CD4-positive, alpha-beta T cell treated with Interleukin-17A for 1 hour (primary cell): ENCODE measurements at regions not wholly inside any gene's neighbourhood (a gene's known extent, or its start where the extent isn't known, plus 50 kb on each side); places are given as distances from the start of the nearest gene placed in this dataset.

Source experiments
- DNase-seq: peaks from one replicate; pipeline ENCODE4 v3.0.0-alpha.2; 2020

DNA sequence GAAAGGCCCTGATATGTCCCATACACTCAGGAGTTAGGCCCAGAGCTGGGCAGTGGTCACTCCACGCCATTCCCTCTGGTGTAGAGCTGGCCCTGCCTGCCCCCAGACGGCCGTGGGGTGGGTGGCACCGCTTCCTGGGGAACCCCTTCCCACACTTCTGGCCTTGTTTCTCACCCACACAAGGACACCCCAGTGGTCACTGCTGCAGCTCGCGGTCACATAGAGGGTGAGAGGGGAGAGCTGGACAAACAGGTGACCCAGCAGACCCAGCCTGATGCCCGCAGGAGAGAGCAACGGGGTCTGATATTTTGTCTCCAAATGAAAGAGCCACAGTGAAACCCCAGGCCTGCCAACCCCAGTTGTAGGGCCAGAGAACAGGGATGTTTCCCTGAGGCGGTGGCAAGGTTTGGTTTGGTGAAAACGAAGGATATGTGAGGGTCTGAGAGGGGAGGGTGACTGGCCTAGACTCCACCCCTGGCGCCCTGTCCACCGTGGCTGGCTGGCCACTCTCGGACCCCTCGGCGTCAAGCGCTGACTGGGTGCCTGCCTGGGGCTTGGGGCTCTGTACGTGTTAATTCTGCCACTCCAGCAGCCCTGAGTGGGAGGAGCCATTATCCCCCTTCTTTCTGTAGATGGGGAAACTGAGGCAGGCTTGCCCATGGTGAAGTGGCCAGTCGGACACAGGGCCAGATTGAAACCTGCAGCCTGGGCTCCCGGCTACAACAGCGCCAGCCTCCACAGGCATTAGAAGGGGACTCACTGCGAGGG lies 71.0 kb upstream of the PPARA start:
- DNase-seq = no peak

- DNase-seq = no peak
Observed at GRCh38 chr22:46079861-46080821, 70.2 kb upstream of the PPARA start.

DNA sequence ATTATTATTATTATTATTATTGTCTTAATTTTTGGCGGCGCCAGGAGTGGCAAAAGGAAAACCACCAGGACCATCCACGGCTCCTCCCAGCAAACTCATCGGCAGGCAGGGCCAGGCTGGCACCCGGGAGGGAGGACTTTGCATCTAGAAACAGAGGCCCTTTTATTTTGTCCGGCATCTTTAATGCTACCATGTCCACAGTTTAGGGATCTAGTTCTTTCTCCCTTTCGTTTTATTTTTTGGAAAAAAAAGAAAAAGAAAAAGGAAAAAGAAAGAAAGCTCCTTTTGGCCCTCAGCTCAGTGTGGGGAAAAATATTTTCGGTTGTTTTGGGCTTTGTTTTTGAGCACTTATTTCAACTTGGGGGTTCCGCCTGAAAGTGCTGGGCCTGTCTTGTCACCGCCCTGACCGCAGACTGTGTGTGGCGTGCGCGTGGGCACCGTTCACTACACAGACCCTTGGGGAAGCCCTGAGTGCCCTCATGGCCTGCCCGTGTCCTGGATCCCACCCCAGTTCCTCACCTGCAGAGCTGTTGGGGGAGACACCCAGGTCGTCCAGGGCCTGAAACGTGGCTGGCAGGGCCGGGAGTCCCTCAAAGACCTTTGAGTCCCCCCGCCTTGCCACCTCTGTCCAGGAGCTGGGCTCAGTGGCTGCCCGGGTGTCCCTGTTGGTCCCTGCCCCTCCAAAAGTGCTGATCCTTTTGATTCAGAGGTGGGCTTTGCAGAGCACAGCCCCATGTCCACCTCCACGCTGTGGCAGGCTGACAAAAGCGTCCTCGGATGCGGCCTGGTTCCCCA lies 69.1 kb upstream of the PPARA start:
- DNase-seq = no peak

DNA sequence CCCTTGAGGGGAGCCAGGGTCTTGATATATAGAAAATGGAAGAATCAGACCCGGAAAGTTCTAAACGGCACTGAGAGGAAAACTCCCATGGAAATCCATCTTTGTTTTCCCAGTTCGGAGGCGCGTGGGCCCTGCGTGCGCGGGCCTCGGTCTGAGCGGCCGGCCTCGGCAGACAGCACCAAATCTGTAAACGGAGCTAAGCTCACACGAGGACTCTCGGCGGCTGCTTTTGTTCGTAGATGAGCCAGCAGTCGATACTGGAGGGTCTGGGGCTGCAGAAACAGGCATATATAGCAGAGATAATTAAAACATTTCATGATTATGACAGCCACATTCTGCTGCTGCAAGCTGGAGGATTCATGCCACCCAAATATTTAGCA lies 68.5 kb upstream of the PPARA start:
- DNase-seq = no peak

DNA sequence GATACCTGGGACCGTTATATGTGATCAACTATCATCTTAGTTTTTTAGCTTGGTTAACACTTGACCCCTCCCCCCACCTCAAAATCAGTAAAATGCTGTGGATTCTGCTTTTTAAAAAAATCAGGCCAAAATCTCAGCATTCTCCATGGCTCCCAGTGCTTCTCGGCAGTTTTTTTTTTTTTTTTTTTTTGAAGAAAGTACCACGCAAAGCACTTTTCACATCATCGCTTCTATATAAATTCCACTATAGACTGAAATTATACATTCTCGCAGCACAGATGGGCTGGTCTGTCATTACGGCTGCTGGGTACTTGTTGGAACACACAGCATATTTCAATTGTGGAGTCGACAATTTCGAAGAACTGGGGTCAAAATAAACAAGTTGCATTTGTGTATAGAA lies 67.7 kb upstream of the PPARA start:
- no peak for DNase-seq

DNA sequence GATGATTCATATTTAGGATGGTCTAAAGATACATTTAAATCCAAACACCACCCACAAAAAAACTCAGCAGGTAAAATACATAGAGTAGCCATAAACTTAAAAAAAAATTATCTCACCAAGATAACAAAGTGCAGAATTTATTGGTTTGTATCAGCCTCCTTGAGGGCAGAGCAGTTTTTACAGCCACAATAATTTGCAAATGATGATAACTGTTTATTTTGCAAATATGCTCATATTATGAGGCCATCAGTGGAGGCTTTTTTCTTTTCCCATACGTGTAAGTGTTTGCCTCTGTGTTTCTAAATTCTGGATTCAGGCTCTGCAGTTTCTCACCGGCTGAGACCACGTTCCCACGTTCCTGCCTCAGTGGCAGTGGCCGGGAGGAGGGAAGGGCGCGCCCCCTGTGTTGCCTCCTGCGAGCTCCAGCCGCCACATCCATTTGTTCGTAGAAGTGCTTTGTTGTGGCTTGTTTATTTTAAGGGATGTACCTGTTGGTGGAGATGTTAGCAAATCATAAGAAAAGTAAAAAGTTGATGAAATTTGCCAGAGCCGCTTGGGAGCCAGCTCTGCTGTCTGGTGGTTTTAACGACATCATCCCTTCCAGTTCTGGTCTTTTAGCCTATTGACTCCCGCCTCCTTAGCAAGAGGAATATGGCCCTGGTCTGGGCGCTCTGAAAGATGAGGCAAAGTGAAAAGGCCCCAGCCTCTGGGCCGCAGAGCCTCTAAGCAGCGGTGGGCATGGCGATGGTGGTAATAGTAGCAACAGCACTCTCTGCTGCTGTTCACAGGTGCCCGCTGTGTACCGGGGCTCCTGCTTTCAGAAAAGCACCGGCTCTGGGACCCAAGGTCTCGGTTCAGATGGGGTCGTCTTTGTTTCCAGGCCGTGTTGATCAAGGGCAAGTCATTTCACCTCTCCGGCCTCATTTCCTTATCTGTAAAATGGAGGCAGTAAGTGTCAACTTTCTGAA lies 66.7 kb upstream of the PPARA start:
- DNase-seq = no peak

DNA sequence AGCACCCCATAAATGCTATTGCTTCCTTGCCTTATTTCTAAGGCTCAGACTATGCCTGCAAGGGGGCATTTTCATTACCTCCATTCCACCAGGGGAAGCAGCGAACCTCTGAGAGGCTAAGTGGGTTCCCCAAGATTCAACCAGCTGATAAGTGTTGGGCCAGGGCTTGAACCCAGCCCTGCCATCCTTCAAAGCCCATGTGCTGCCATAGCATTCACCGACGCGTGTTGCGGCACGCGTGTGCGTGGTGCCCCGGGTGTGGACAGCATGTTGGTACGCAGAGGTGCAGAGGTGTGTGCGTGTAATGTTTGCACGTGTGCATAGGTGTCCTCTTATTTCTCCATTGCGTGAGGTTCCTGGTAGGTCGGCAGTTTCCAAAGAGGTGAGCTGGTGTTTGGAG lies 66.0 kb upstream of the PPARA start:
- DNase-seq = no peak

DNA sequence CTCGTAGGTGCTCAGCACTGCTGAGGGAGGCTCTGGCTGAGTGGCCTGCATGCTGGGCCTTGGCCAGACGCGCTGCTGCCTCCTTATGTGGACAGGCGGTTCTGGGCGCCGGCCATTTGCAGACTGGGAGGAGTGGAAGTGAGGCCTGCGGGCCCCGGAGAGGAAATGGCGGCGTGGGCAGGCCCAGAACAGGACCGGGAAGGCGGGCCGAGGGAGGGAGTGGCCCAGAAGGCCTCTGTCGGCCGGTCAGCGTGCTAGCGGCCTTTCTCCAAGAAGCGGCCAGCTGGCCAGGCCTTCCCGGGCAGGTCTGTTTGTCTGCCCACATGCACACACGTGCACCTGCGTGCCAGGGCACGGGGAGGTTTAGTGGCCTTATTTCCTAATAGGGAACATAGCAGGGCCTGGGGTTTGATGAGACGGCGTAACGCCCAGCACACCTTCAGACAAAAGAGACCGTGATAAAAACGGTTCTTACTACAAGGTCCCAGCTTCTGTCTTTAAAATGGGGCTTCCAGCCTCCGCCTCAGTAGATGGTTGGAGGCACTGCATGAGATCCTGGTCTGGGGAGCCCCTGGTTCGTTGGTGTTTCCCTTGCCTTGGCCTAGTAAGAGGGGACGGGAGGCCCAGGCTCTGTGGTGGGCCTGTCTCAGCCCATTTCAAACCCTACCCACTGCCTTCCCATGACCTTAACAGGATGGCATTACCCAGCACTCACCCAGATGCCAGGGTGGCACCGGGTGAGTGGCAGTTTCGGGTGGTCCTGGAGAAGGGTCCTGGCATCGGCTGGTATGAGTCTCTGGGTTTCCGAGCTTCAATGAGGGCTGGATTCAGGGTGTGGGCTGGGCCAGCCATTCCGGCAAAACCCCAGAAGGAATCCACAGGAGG lies 65.1 kb upstream of the PPARA start:
- no peak for DNase-seq

GRCh38 chr22:46085828-46086576 lies 64.3 kb upstream of the PPARA start:
- DNase-seq = no peak

- DNase-seq = no peak
Observed at GRCh38 chr22:46086577-46087335, 63.6 kb upstream of the PPARA start.

DNA sequence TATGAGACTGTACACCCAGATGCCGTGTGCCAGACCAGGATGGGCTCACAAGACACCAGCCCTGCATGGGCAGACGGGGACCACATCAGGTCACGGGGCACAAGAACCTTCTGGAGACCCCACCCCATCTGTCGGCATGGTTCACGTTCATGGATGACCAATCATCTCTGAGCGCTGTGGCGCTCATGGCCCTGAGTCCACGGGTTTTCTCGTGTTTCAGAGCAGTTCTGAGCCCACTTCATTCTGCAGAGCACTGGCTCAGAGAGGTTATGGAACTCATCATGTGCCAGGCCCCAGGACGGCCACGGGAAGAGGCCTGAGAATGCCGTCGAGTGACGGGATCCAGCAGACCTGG lies 63.0 kb upstream of the PPARA start:
- DNase-seq = no peak

- no peak for DNase-seq
Observed at GRCh38 chr22:46087816-46088277, 62.5 kb upstream of the PPARA start.

- DNase-seq = no peak
Observed at GRCh38 chr22:46088541-46089311, 61.6 kb upstream of the PPARA start.

DNA sequence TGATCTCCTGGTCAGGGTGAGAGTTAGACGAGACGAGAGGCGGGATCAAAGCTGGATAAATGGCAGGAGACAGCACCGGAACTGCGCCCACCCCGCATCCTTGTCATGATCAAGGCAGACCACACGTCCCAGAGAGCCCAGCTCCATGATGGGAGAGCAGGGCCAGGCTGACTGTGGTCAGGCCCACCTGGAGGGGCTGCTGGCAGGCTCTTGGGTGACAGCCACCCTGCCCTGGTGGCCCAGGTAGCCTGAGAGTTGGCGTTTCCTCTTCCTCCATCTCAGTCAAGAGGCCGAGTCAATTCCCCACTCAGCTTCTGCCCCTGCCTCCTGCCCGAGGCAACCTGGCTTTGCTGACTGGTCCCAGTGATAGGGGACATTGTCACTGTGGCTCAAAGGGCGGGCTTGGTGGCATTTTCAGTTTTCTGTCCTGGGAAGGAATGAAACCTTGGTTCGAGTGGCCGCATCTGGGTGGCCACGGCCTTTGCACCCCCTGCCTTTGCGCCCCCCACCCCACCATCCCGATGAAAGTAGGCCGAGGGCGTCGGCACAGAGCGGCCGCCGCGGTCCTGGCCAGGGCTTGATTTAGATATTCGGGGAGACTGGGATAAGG lies 60.8 kb upstream of the PPARA start:
- DNase-seq = no peak

GRCh38 chr22:46090036-46090591 lies 60.2 kb upstream of the PPARA start:
- no peak for DNase-seq

- DNase-seq = no peak
Observed at GRCh38 chr22:46090631-46091201, 59.6 kb upstream of the PPARA start.

- DNase-seq = no peak
Observed at GRCh38 chr22:46091277-46091977, 58.9 kb upstream of the PPARA start.
